Activated CD4-positive, CD25-positive, alpha-beta regulatory T cell treated with anti-CD3 and anti-CD28 coated beads, Interleukin-2, amount 50 U/mL, for 24 hours (primary cell): ENCODE measurements at regions not wholly inside any gene's neighbourhood (a gene's known extent, or its start where the extent isn't known, plus 50 kb on each side); places are given as distances from the start of the nearest gene placed in this dataset.

Experiments
- ATAC-seq, 2 donors: fragments of 150-1000 bp; cut with Tn5 transposase; one replicate each; pipeline ENCODE4 v1.10.0; 2021; ENCODE audit warnings: mild to moderate bottlenecking in 1 of 2, moderate library complexity in 1 of 2

GRCh38 chr14:73800970-73801515 lies 50.6 kb upstream of the PTGR2 start:
- no peak for ATAC-seq

- ATAC-seq, result no peak
Measured at GRCh38 chr14:73797543-73798265, 53.9 kb upstream of the PTGR2 start.

- ATAC-seq, result no peak
Measured at GRCh38 chr14:73796893-73797542, 54.6 kb upstream of the PTGR2 start.

GRCh38 chr14:73796415-73796814 lies 55.2 kb upstream of the PTGR2 start:
- ATAC-seq, result no peak

- ATAC-seq, result no peak
Measured at GRCh38 chr14:73795974-73796373, 55.7 kb upstream of the PTGR2 start.

GRCh38 chr14:73795466-73795865 lies 56.2 kb upstream of the PTGR2 start:
- ATAC-seq, result no peak

- no peak for ATAC-seq
Measured at GRCh38 chr14:73794146-73794545, 57.5 kb upstream of the PTGR2 start.

GRCh38 chr14:73792481-73792880 lies 59.1 kb upstream of the PTGR2 start:
- no peak for ATAC-seq

- no peak for ATAC-seq
Measured at GRCh38 chr14:73789989-73790581, 61.5 kb upstream of the PTGR2 start.

GRCh38 chr14:73788701-73789551 lies 62.7 kb upstream of the PTGR2 start:
- ATAC-seq, result no peak

- no peak for ATAC-seq
Measured at GRCh38 chr14:73788317-73788598, 63.4 kb upstream of the PTGR2 start.

- peak; percentile 59 to 65 for ATAC-seq
Measured at GRCh38 chr14:73787486-73788316, 63.9 kb upstream of the PTGR2 start.

GRCh38 chr14:73786636-73787485 lies 64.8 kb upstream of the PTGR2 start:
- peak; percentile 70 to 75 for ATAC-seq

GRCh38 chr14:73785834-73786635 lies 65.6 kb upstream of the PTGR2 start:
- ATAC-seq, result peak; percentile 49 to 52

GRCh38 chr14:73785336-73785833 lies 66.2 kb upstream of the PTGR2 start:
- ATAC-seq, result no peak

GRCh38 chr14:73784988-73785313 lies 66.7 kb upstream of the PTGR2 start:
- ATAC-seq, result no peak

GRCh38 chr14:73784181-73784987 lies 67.2 kb upstream of the PTGR2 start:
- ATAC-seq, result no peak

- no peak for ATAC-seq
Measured at GRCh38 chr14:73783107-73783727, 68.4 kb upstream of the PTGR2 start.

GRCh38 chr14:73782623-73783022 lies 68.4 kb upstream of the PNMA1 start:
- ATAC-seq, result no peak
